ENCODE measurements at regions not wholly inside any gene's neighbourhood (a gene's known extent, or its start where the extent isn't known, plus 50 kb on each side); places are given as distances from the start of the nearest gene placed in this dataset.

DNA sequence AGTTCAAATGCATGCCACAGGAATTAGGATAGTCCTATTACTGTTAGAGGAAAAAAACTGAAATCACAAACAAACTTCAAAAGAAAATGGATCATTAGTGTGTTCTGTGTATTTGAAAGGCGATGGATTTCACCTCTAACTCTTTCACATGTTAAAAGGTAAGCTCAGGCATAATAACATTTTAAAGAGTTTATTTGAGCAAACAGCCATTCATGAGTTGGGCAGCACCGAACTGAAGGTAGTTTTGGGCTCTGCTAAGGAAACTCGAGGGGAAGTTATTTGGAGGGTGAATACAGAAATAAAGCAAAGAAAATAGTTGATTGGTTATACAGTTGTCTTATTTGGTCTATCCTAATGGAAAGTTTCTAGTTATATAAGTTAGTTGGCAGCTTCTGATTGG is 546.5 kb upstream of the POU3F2 start:
- intact Hi-C loops (cut with DNase I): no loop called here
- ATAC-seq (no peak), DNase-seq (no peak)
- no peaks in the 10 kb centered on the region for H3K9me3 ChIP-seq
- WGBS, 4 donors: 69 to 74% (median 72%) methylated on average over 3 of the region's 3 CpGs
- H3K4me3 ChIP-seq: no peak overlapping the region
- H3K27me3 ChIP-seq: no peaks in the 10 kb centered on the region
- no peak overlapping the region for H3K27ac ChIP-seq
- H3K36me3 ChIP-seq: no peaks in the 10 kb centered on the region
- no peaks in the 10 kb centered on the region for H3K4me1 ChIP-seq
- no peak for TF ChIP-seq POLR2A (IDR thresholded peaks at IDR 0.05)
- TF ChIP-seq CTCF (IDR thresholded peaks at IDR 0.05): no peak

DNA sequence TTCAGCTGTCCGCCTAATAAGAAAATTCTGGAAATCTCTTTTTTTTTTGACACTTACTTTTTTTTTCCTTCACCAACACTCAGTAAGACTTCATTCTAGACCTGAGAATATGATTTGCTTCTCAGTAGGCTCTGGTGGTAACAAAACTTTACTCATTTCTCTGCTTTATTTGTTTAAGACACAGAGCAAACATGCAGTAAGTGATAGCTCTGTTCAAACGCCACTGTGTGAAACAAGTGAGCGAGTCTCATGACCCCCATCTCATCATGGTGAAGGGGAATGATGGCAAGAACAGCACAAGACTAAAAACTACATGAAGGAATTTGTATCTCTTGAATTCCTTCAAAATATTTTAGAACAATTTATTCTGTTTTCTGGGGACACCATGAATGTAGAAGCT is 541.6 kb upstream of the POU3F2 start:
- DNase-seq: no peak

DNA sequence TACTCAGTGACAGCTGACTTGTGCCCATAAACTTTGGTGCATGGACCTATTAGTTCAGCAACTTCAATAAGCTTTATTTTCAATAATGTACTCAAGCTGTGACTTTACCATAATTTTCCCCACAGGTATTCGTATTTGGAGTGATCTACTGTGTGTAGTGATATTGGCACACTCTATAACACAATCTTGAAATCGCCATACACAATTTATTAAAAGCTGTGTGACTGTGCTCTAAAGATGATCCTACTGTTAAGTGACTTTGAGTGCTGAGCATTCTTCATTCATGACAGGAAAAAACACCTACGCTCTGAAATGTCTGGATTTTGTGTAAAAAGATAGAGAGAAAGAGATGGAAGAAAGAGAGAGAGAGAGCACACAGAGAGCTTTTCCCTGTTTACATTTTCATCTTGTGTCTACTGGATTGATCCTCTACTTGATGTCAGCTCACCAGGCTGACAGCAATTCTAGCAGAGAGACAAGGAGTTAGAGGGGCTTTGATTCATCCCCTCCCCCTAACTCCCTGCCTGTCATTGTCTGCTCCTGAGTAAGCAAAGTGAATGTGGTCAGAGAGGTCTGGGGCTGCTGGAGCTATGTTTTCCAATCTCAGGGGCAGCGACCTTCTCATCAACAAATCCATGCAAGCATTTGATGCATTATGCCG is 538.7 kb upstream of the POU3F2 start:
- DNase-seq: no peak
- Histone ChIP-seq H3K4me3 (no peak overlapping the region), H3K9me3 (no peaks in the 10 kb centered on the region), H3K27me3 (no peaks in the 10 kb centered on the region), H3K4me1 (no peaks in the 10 kb centered on the region), H3K36me3 (no peaks in the 10 kb centered on the region), H3K27ac (no peak overlapping the region)
- ATAC-seq: no peak
- WGBS, 4 donors: 41 to 48% (median 42%) methylated on average over 5 of the region's 5 CpGs
- no peak for TF ChIP-seq CTCF (IDR thresholded peaks at IDR 0.05)
- no peak for TF ChIP-seq POLR2A (IDR thresholded peaks at IDR 0.05)
- intact Hi-C loops (cut with DNase I): no loop called here

More for the DNA sequence above, 541.6 kb upstream of the POU3F2 start:
- H3K36me3 ChIP-seq: no peaks in the 10 kb centered on the region
- TF ChIP-seq POLR2A (IDR thresholded peaks at IDR 0.05): no peak
- 68 to 75% (median 73%) methylated on average over 3 of the region's 3 CpGs for WGBS, 4 donors
- no peak overlapping the region for H3K4me3 ChIP-seq
- intact Hi-C loops (cut with DNase I): no loop called here
- no peaks in the 10 kb centered on the region for H3K27me3 ChIP-seq
- no peaks in the 10 kb centered on the region for H3K4me1 ChIP-seq
- no peak for ATAC-seq
- no peaks in the 10 kb centered on the region for H3K9me3 ChIP-seq
- H3K27ac ChIP-seq: no peak overlapping the region

DNA sequence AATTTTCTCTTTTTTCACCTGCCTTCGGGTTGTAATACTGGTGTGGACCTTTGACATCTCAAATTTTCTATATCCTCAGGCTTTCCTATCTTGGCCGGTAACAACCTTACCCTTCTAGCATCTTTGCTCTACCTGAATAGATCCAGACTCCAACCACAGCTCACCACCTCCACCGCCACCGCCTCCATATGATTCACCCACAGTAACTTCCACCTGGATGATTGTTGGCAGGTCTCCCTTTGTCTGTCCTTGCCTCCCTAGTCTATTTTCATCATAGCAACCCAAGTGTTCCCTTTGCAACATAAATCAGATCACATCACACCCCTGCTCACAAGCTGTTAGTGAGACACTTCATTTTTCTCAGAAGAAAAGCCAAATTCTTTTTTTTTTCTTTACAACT is 525.8 kb upstream of the POU3F2 start:
- WGBS, 4 donors: 82 to 88% (median 87%) methylated on average over 4 of the region's 4 CpGs
- H3K4me3 ChIP-seq: no peak overlapping the region
- H3K4me1 ChIP-seq: no peaks in the 10 kb centered on the region
- no peak overlapping the region for H3K27ac ChIP-seq
- H3K9me3 ChIP-seq: peaks cover 0 to 6% (median 0%) of the 10 kb centered on the region in 12 donors
- TF ChIP-seq CTCF (IDR thresholded peaks at IDR 0.05) (no peak), POLR2A (IDR thresholded peaks at IDR 0.05) (no peak)
- DNase-seq: no peak
- intact Hi-C loops (cut with DNase I): no loop called here
- no peak for ATAC-seq
- H3K27me3 ChIP-seq: no peaks in the 10 kb centered on the region
- no peaks in the 10 kb centered on the region for H3K36me3 ChIP-seq

DNA sequence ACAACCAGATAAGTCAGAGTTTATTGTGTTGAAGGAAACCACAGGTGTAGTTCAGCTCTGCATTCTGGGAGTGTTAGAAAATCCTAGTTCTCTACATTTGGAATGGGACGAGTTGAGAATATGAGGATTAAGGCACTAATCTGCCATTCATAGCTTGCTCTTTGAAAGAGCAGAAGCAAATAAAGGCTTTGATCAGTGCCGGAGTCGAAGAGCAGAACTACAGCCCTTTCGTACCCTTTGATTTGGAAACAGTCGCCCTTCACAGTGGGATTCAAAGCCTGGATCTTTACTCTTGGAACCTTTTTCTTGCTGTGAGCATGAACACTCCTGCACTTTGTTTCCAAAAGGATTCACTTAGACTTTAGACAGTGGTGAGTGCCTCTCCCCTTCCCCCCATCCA is 523.9 kb upstream of the POU3F2 start:
- no peaks in the 10 kb centered on the region for H3K4me1 ChIP-seq
- H3K9me3 ChIP-seq: peaks cover 0 to 3% (median 0%) of the 10 kb centered on the region in 12 donors
- no peaks in the 10 kb centered on the region for H3K36me3 ChIP-seq
- 76 to 81% (median 78%) methylated on average over 5 of the region's 5 CpGs for WGBS, 4 donors
- intact Hi-C loops (cut with DNase I): no loop called here
- ATAC-seq (no peak), DNase-seq (no peak)
- no peak overlapping the region for H3K4me3 ChIP-seq
- H3K27me3 ChIP-seq: no peaks in the 10 kb centered on the region
- no peak overlapping the region for H3K27ac ChIP-seq
- no peak for TF ChIP-seq POLR2A (IDR thresholded peaks at IDR 0.05)
- TF ChIP-seq CTCF (IDR thresholded peaks at IDR 0.05): no peak
